WTC11 (cell line): ENCODE measurements at regions not wholly inside any gene's neighbourhood (a gene's known extent, or its start where the extent isn't known, plus 50 kb on each side); places are given as distances from the start of the nearest gene placed in this dataset.

Source experiments
- ATAC-seq: fragments of 200-7000 bp; cut with Tn5 transposase; 2 replicates; pipeline ENCODE4 v1.10.0; 2021; ENCODE audit warnings: mild to moderate bottlenecking, moderate library complexity
- CTCF ChIA-PET: fragments of 300-600 bp; sonication (Branson Sonifier 250); formaldehyde crosslinking; loops from one replicate; lab custom pipeline; 2021; ENCODE audit warnings: antibody characterized with exemption; lab: Charles Lee
- POLR2A ChIA-PET: fragments of 350-600 bp; sonication (Branson Sonifier 250); formaldehyde crosslinking; loops from one replicate; lab custom pipeline; 2021; ENCODE audit warnings: antibody characterized with exemption; lab: Charles Lee
- DNase-seq: peaks from one replicate; pipeline ENCODE4 v3.0.0; 2021; ENCODE audit warnings: low spot score
- H3K27ac Mint-ChIP-seq: 2 replicates; pipeline ENCODE4 v1.8.0; 2021; ENCODE audit warnings: mixed read lengths
- H3K27me3 Mint-ChIP-seq: 2 replicates; pipeline ENCODE4 v1.8.0; 2021; ENCODE audit warnings: low read depth, mild to moderate bottlenecking, moderate library complexity, mixed read lengths
- H3K36me3 Mint-ChIP-seq: 2 replicates; pipeline ENCODE4 v1.8.0; 2021; ENCODE audit warnings: mixed read lengths
- H3K4me1 Mint-ChIP-seq: 2 replicates; pipeline ENCODE4 v1.8.0; 2022; ENCODE audit warnings: mixed read lengths
- H3K4me3 Mint-ChIP-seq: 2 replicates; pipeline ENCODE4 v1.8.0; 2021; ENCODE audit warnings: mild to moderate bottlenecking, moderate library complexity, mixed read lengths
- H3K9me3 Mint-ChIP-seq: 2 replicates; pipeline ENCODE4 v1.8.0; 2021; ENCODE audit warnings: mixed read lengths
- CREM ChIP-seq: sonication (generic); formaldehyde crosslinking; IDR thresholded peaks from 2 replicates; pipeline ENCODE4 v1.8.1; 2022; ENCODE audit warnings: mild to moderate bottlenecking, missing genetic modification reagents, moderate library complexity
- ETV6 ChIP-seq: sonication (generic); formaldehyde crosslinking; IDR thresholded peaks from 2 replicates; pipeline ENCODE4 v1.8.1; 2022; ENCODE audit warnings: mild to moderate bottlenecking, missing genetic modification reagents
- IRF2 ChIP-seq: sonication (generic); formaldehyde crosslinking; IDR thresholded peaks from 2 replicates; pipeline ENCODE4 v1.8.0; 2022; ENCODE audit warnings: low read depth, missing genetic modification reagents, borderline replicate concordance
- KAT7 ChIP-seq: sonication (generic); formaldehyde crosslinking; IDR thresholded peaks from 2 replicates; pipeline ENCODE4 v1.8.1; 2023; ENCODE audit warnings: missing genetic modification reagents, mild to moderate bottlenecking, borderline replicate concordance
- MXD4 ChIP-seq: fragments of 250-450 bp; sonication (Bioruptor Pico); IDR thresholded peaks from 2 replicates; pipeline ENCODE4 v1.8.0; 2021; ENCODE audit warnings: mild to moderate bottlenecking, moderate library complexity, borderline replicate concordance
- NR1H2 ChIP-seq: sonication (generic); formaldehyde crosslinking; IDR thresholded peaks from 2 replicates; pipeline ENCODE4 v1.9.0; 2021; ENCODE audit warnings: mild to moderate bottlenecking, moderate library complexity, missing genetic modification reagents
- NR2C2 ChIP-seq: sonication (generic); formaldehyde crosslinking; IDR thresholded peaks from 2 replicates; pipeline ENCODE4 v1.8.0; 2022; ENCODE audit warnings: mild to moderate bottlenecking, missing genetic modification reagents
- RELA ChIP-seq: sonication (generic); formaldehyde crosslinking; IDR thresholded peaks from 2 replicates; pipeline ENCODE4 v1.8.1; 2022; ENCODE audit warnings: missing genetic modification reagents, mild to moderate bottlenecking, borderline replicate concordance
- TP53 ChIP-seq: sonication (generic); formaldehyde crosslinking; IDR thresholded peaks from 2 replicates; pipeline ENCODE4 v1.8.1; 2023; ENCODE audit warnings: mild to moderate bottlenecking, missing genetic modification reagents
- ZNF121 ChIP-seq: sonication (generic); formaldehyde crosslinking; IDR thresholded peaks from 2 replicates; pipeline ENCODE4 v1.8.0; 2023; ENCODE audit warnings: missing genetic modification reagents
- ZNF138 ChIP-seq: sonication (generic); formaldehyde crosslinking; conservative IDR thresholded peaks from 2 replicates; pipeline ENCODE4 v1.8.1; 2022; ENCODE audit warnings: mild to moderate bottlenecking, moderate library complexity, missing genetic modification reagents
- ZNF219 ChIP-seq: sonication (generic); formaldehyde crosslinking; IDR thresholded peaks from 2 replicates; pipeline ENCODE4 v1.8.0; 2023; ENCODE audit warnings: missing genetic modification reagents, mild to moderate bottlenecking, borderline replicate concordance
- ZNF263 ChIP-seq: sonication (generic); formaldehyde crosslinking; IDR thresholded peaks from 2 replicates; pipeline ENCODE4 v1.8.1; 2022; ENCODE audit warnings: low read depth, mild to moderate bottlenecking, moderate library complexity, missing genetic modification reagents
- ZNF396 ChIP-seq: fragments of 250-450 bp; sonication (Bioruptor Pico); IDR thresholded peaks from 2 replicates; pipeline ENCODE4 v1.8.0; 2021; ENCODE audit warnings: mild to moderate bottlenecking, moderate library complexity, borderline replicate concordance
- ZNF671 ChIP-seq: fragments of 250-450 bp; sonication (Bioruptor Pico); IDR thresholded peaks from 2 replicates; pipeline ENCODE4 v1.8.0; 2021; ENCODE audit warnings: mild to moderate bottlenecking
- TF ChIP-seq, protein P1 (sequence below): sonication (generic); formaldehyde crosslinking; conservative IDR thresholded peaks from 2 replicates; pipeline ENCODE4 v1.8.1; 2022; ENCODE audit warnings: mild to moderate bottlenecking, missing genetic modification reagents
- TF ChIP-seq, protein P2 (sequence below): sonication (generic); formaldehyde crosslinking; IDR thresholded peaks from 2 replicates; pipeline ENCODE4 v1.8.1; 2022; ENCODE audit warnings: missing genetic modification reagents, borderline replicate concordance
- TF ChIP-seq, protein P3 (sequence below): fragments of 200-600 bp; IDR thresholded peaks from 2 replicates; pipeline ENCODE4 v1.8.0; 2022; ENCODE audit warnings: antibody characterized with exemption
- TF ChIP-seq, protein P4 (sequence below): sonication (generic); formaldehyde crosslinking; IDR thresholded peaks from 2 replicates; pipeline ENCODE4 v1.8.0; 2023; ENCODE audit warnings: missing genetic modification reagents
- TF ChIP-seq, protein P5 (sequence below): sonication (generic); formaldehyde crosslinking; IDR thresholded peaks from 2 replicates; pipeline ENCODE4 v1.8.1; 2023; ENCODE audit warnings: mild to moderate bottlenecking, missing genetic modification reagents
- TF ChIP-seq, protein P6 (sequence below): sonication (generic); formaldehyde crosslinking; IDR thresholded peaks from 2 replicates; pipeline ENCODE4 v1.8.0; 2023; ENCODE audit warnings: mild to moderate bottlenecking, missing genetic modification reagents
- TF ChIP-seq, protein P7 (sequence below): sonication (generic); formaldehyde crosslinking; IDR thresholded peaks from 2 replicates; pipeline ENCODE4 v1.8.0; 2023; ENCODE audit warnings: missing genetic modification reagents, mild to moderate bottlenecking, borderline replicate concordance

DNA sequence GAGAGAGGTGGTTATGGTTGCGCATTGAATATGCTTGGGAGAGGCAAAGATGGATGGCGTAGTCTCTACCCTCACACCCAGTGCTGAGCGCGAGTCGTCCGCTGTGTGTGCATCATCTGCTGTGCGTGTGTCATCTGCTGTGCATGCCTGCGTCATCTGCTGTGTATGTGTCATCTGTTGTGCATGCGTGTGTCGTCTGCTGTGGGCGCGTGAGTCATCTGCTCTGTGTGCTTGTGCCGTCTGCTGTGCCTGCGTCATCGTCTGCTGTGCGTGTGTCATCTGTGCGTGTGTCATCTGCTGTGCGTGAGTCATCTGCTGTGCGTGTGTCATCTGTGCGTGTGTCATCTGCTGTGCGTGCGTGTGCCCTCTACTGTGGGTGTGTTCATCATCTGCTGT is 68.0 kb upstream of the IRX4 start:
- ChIA-PET POLR2A (no interaction called here), CTCF (no interaction called here)
- TF ChIP-seq IRF2 (CRISPR knock-in tag) (no peak), ZNF263 (CRISPR knock-in tag) (no peak), ZNF138 (CRISPR knock-in tag) (no peak), ZNF396 (CRISPR knock-in tag) (no peak), RELA (CRISPR knock-in tag) (no peak), ZNF671 (CRISPR knock-in tag) (no peak), ETV6 (no peak), NR1H2 (CRISPR knock-in tag) (no peak), CREM (CRISPR knock-in tag) (no peak), ZNF219 (CRISPR knock-in tag) (no peak), KAT7 (CRISPR knock-in tag) (no peak)
- TF ChIP-seq, protein P1, sequence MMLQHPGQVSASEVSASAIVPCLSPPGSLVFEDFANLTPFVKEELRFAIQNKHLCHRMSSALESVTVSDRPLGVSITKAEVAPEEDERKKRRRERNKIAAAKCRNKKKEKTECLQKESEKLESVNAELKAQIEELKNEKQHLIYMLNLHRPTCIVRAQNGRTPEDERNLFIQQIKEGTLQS (CRISPR knock-in tag): no peak
- TF ChIP-seq, protein P2, sequence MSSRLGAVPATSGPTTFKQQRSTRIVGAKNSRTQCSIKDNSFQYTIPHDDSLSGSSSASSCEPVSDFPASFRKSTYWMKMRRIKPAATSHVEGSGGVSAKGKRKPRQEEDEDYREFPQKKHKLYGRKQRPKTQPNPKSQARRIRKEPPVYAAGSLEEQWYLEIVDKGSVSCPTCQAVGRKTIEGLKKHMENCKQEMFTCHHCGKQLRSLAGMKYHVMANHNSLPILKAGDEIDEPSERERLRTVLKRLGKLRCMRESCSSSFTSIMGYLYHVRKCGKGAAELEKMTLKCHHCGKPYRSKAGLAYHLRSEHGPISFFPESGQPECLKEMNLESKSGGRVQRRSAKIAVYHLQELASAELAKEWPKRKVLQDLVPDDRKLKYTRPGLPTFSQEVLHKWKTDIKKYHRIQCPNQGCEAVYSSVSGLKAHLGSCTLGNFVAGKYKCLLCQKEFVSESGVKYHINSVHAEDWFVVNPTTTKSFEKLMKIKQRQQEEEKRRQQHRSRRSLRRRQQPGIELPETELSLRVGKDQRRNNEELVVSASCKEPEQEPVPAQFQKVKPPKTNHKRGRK: no peak
- TF ChIP-seq, protein P3, sequence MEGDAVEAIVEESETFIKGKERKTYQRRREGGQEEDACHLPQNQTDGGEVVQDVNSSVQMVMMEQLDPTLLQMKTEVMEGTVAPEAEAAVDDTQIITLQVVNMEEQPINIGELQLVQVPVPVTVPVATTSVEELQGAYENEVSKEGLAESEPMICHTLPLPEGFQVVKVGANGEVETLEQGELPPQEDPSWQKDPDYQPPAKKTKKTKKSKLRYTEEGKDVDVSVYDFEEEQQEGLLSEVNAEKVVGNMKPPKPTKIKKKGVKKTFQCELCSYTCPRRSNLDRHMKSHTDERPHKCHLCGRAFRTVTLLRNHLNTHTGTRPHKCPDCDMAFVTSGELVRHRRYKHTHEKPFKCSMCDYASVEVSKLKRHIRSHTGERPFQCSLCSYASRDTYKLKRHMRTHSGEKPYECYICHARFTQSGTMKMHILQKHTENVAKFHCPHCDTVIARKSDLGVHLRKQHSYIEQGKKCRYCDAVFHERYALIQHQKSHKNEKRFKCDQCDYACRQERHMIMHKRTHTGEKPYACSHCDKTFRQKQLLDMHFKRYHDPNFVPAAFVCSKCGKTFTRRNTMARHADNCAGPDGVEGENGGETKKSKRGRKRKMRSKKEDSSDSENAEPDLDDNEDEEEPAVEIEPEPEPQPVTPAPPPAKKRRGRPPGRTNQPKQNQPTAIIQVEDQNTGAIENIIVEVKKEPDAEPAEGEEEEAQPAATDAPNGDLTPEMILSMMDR: no peak
- TF ChIP-seq, protein P4, sequence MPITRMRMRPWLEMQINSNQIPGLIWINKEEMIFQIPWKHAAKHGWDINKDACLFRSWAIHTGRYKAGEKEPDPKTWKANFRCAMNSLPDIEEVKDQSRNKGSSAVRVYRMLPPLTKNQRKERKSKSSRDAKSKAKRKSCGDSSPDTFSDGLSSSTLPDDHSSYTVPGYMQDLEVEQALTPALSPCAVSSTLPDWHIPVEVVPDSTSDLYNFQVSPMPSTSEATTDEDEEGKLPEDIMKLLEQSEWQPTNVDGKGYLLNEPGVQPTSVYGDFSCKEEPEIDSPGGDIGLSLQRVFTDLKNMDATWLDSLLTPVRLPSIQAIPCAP (CRISPR knock-in tag): no peak
- H3K27ac Mint-ChIP-seq: peak overlapping the region; percentile 42
- peaks cover 38% of the 10 kb centered on the region for H3K4me1 Mint-ChIP-seq
- no peak overlapping the region for H3K4me3 Mint-ChIP-seq
- peaks cover 4% of the 10 kb centered on the region; the same call in 1 of the 2 replicates for H3K27me3 Mint-ChIP-seq
- ATAC-seq (no peak), DNase-seq (no peak)
- peaks cover 2% of the 10 kb centered on the region; the same call in 1 of the 2 replicates for H3K36me3 Mint-ChIP-seq
- 0 out of 2 replicates have a peak, but pooled peaks cover 4% of the 10 kb centered on the region for H3K9me3 Mint-ChIP-seq

DNA sequence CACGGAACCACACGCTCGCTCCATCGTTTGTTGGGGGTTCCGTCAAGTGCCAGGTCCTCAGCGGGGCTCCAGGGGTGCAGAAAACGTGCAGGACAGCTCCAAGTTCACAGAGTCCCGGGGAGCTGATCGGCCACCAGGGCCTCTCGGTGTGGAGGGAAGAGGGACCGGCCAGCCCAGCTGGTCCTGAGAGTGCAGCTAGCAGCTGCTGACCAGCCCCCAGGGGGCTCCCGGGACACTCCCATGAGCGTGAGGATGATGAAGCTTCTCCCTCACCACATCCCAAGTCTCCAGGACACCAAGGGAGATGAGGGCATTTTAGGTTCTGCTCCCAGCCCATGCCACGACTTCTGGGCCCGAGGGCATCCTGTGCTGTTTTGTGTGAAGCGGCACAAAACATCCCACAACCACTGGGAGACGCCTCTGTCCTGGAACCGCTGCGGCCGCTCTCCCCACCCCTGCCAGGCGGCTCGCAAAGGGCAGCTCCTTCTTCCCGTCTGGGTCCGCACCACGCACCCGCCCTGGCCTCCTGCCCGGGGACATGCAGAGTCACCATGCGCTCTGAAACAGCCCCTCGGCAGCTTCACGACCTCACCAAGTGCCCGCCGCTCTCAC is 67.5 kb upstream of the IRX4 start:
- peaks cover 4% of the 10 kb centered on the region; the same call in 1 of the 2 replicates for H3K27me3 Mint-ChIP-seq
- CTCF ChIA-PET: no interaction called here
- H3K4me3 Mint-ChIP-seq: no peak overlapping the region
- peaks cover 2% of the 10 kb centered on the region; the same call in 1 of the 2 replicates for H3K36me3 Mint-ChIP-seq
- TF ChIP-seq MXD4 (CRISPR knock-in tag) (no peak), TP53 (no peak), ZNF121 (no peak), ZNF219 (CRISPR knock-in tag) (no peak), NR2C2 (CRISPR knock-in tag) (no peak), ZNF671 (CRISPR knock-in tag) (no peak), ZNF263 (CRISPR knock-in tag) (no peak)
- TF ChIP-seq, protein P5, sequence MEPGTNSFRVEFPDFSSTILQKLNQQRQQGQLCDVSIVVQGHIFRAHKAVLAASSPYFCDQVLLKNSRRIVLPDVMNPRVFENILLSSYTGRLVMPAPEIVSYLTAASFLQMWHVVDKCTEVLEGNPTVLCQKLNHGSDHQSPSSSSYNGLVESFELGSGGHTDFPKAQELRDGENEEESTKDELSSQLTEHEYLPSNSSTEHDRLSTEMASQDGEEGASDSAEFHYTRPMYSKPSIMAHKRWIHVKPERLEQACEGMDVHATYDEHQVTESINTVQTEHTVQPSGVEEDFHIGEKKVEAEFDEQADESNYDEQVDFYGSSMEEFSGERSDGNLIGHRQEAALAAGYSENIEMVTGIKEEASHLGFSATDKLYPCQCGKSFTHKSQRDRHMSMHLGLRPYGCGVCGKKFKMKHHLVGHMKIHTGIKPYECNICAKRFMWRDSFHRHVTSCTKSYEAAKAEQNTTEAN: no peak
- TF ChIP-seq, protein P6, sequence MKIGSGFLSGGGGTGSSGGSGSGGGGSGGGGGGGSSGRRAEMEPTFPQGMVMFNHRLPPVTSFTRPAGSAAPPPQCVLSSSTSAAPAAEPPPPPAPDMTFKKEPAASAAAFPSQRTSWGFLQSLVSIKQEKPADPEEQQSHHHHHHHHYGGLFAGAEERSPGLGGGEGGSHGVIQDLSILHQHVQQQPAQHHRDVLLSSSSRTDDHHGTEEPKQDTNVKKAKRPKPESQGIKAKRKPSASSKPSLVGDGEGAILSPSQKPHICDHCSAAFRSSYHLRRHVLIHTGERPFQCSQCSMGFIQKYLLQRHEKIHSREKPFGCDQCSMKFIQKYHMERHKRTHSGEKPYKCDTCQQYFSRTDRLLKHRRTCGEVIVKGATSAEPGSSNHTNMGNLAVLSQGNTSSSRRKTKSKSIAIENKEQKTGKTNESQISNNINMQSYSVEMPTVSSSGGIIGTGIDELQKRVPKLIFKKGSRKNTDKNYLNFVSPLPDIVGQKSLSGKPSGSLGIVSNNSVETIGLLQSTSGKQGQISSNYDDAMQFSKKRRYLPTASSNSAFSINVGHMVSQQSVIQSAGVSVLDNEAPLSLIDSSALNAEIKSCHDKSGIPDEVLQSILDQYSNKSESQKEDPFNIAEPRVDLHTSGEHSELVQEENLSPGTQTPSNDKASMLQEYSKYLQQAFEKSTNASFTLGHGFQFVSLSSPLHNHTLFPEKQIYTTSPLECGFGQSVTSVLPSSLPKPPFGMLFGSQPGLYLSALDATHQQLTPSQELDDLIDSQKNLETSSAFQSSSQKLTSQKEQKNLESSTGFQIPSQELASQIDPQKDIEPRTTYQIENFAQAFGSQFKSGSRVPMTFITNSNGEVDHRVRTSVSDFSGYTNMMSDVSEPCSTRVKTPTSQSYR (CRISPR knock-in tag): no peak
- TF ChIP-seq, protein P7, sequence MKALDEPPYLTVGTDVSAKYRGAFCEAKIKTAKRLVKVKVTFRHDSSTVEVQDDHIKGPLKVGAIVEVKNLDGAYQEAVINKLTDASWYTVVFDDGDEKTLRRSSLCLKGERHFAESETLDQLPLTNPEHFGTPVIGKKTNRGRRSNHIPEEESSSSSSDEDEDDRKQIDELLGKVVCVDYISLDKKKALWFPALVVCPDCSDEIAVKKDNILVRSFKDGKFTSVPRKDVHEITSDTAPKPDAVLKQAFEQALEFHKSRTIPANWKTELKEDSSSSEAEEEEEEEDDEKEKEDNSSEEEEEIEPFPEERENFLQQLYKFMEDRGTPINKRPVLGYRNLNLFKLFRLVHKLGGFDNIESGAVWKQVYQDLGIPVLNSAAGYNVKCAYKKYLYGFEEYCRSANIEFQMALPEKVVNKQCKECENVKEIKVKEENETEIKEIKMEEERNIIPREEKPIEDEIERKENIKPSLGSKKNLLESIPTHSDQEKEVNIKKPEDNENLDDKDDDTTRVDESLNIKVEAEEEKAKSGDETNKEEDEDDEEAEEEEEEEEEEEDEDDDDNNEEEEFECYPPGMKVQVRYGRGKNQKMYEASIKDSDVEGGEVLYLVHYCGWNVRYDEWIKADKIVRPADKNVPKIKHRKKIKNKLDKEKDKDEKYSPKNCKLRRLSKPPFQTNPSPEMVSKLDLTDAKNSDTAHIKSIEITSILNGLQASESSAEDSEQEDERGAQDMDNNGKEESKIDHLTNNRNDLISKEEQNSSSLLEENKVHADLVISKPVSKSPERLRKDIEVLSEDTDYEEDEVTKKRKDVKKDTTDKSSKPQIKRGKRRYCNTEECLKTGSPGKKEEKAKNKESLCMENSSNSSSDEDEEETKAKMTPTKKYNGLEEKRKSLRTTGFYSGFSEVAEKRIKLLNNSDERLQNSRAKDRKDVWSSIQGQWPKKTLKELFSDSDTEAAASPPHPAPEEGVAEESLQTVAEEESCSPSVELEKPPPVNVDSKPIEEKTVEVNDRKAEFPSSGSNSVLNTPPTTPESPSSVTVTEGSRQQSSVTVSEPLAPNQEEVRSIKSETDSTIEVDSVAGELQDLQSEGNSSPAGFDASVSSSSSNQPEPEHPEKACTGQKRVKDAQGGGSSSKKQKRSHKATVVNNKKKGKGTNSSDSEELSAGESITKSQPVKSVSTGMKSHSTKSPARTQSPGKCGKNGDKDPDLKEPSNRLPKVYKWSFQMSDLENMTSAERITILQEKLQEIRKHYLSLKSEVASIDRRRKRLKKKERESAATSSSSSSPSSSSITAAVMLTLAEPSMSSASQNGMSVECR: no peak
- peaks cover 38% of the 10 kb centered on the region for H3K4me1 Mint-ChIP-seq
- ATAC-seq (no peak), DNase-seq (no peak)
- POLR2A ChIA-PET: no interaction called here
- H3K9me3 Mint-ChIP-seq: 0 out of 2 replicates have a peak, but pooled peaks cover 4% of the 10 kb centered on the region
- peak overlapping the region; percentile 50 for H3K27ac Mint-ChIP-seq
